ENCODE measurements at regions not wholly inside any gene's neighbourhood (a gene's known extent, or its start where the extent isn't known, plus 50 kb on each side); places are given as distances from the start of the nearest gene placed in this dataset.
"Not testable (repeated sequence)": the region's sequence is repeated elsewhere in the genome, so short reads cannot be mapped to it uniquely, and the experiment has no call there.

- no peak for DNase-seq (ENCODE audit: low read depth in 1 of 2, low spot score in 1 of 2)
- Histone ChIP-seq H3K4me3 (replicated peaks; ENCODE audit: insufficient read depth, low read length) (no peak overlapping the region), H3K27me3 (ENCODE audit: insufficient read depth, poor library complexity, severe bottlenecking) (no peaks in the 10 kb centered on the region), H3K27ac (replicated peaks) (no peak overlapping the region)
- TF ChIP-seq REST (IDR thresholded peaks at IDR 0.05; ENCODE audit: insufficient replicate concordance, low read depth) = no peak
- no peak for TF ChIP-seq POLR2AphosphoS5 (IDR thresholded peaks at IDR 0.05; ENCODE audit: low read depth)
- no peak for TF ChIP-seq SPI1 (IDR thresholded peaks at IDR 0.05; ENCODE audit: borderline replicate concordance, low read depth)
- no peak for TF ChIP-seq GABPA (IDR thresholded peaks at IDR 0.05; ENCODE audit: low read depth)
- no peak for TF ChIP-seq CTCF (IDR thresholded peaks at IDR 0.05; ENCODE audit: insufficient read depth, low read length)
Measured at GRCh38 chr1:90296327-90296726, 301.4 kb downstream of the ZNF326 start.

- DNase-seq (ENCODE audit: low read depth in 1 of 2, low spot score in 1 of 2) = no peak
- no peak overlapping the region for H3K4me3 ChIP-seq (replicated peaks; ENCODE audit: insufficient read depth, low read length)
- H3K27me3 ChIP-seq (ENCODE audit: insufficient read depth, poor library complexity, severe bottlenecking) = no peaks in the 10 kb centered on the region
- TF ChIP-seq SPI1 (IDR thresholded peaks at IDR 0.05; ENCODE audit: borderline replicate concordance, low read depth) = no peak
- TF ChIP-seq CTCF (IDR thresholded peaks at IDR 0.05; ENCODE audit: insufficient read depth, low read length) = no peak
- TF ChIP-seq REST (IDR thresholded peaks at IDR 0.05; ENCODE audit: insufficient replicate concordance, low read depth) = no peak
- no peak for TF ChIP-seq GABPA (IDR thresholded peaks at IDR 0.05; ENCODE audit: low read depth)
- no peak for TF ChIP-seq POLR2AphosphoS5 (IDR thresholded peaks at IDR 0.05; ENCODE audit: low read depth)
- H3K27ac ChIP-seq (replicated peaks) = no peak overlapping the region
Measured at GRCh38 chr1:90295534-90295933, 300.6 kb downstream of the ZNF326 start.

- TF ChIP-seq CTCF (IDR thresholded peaks at IDR 0.05; ENCODE audit: insufficient read depth, low read length) (no peak), SPI1 (IDR thresholded peaks at IDR 0.05; ENCODE audit: borderline replicate concordance, low read depth) (no peak)
- Histone ChIP-seq H3K4me3 (replicated peaks; ENCODE audit: insufficient read depth, low read length) (no peak overlapping the region), H3K27ac (replicated peaks) (no peak overlapping the region), H3K27me3 (ENCODE audit: insufficient read depth, poor library complexity, severe bottlenecking) (no peaks in the 10 kb centered on the region)
- no peak for DNase-seq (ENCODE audit: low read depth in 1 of 2, low spot score in 1 of 2)
Measured at GRCh38 chr1:90291431-90292216, 296.7 kb downstream of the ZNF326 start.

- no peak for DNase-seq (ENCODE audit: low read depth in 1 of 2, low spot score in 1 of 2)
- TF ChIP-seq SPI1 (IDR thresholded peaks at IDR 0.05; ENCODE audit: borderline replicate concordance, low read depth) (no peak), GABPA (IDR thresholded peaks at IDR 0.05; ENCODE audit: low read depth) (no peak), REST (IDR thresholded peaks at IDR 0.05; ENCODE audit: insufficient replicate concordance, low read depth) (no peak)
- H3K4me3 ChIP-seq (replicated peaks; ENCODE audit: insufficient read depth, low read length) = no peak overlapping the region
- no peak overlapping the region for H3K27ac ChIP-seq (replicated peaks)
- H3K27me3 ChIP-seq (ENCODE audit: insufficient read depth, poor library complexity, severe bottlenecking) = no peaks in the 10 kb centered on the region
Measured at GRCh38 chr1:90282811-90283210, 287.9 kb downstream of the ZNF326 start.

- H3K27ac ChIP-seq (replicated peaks); H3K4me3 ChIP-seq (replicated peaks; ENCODE audit: insufficient read depth, low read length); DNase-seq (ENCODE audit: low read depth in 1 of 2, low spot score in 1 of 2); H3K27me3 ChIP-seq (ENCODE audit: insufficient read depth, poor library complexity, severe bottlenecking): not testable (repeated sequence)
Measured at GRCh38 chr1:90281886-90282285, 287.0 kb downstream of the ZNF326 start.

All from HL-60 (cell line).